Adrenal gland (tissue), 5 donors: ENCODE measurements at regions not wholly inside any gene's neighbourhood (a gene's known extent, or its start where the extent isn't known, plus 50 kb on each side); places are given as distances from the start of the nearest gene placed in this dataset.

Source experiments
- CTCF ChIP-seq, 6 experiments: fragments of 450-650 bp in 4 of 6; fragments of 200-600 bp in 2 of 6; sonication (generic) in 1 of 6; IDR thresholded peaks; 1 replicate in 5 of 6; 2 replicates in 1 of 6; pipeline versions ENCODE4 v1.5.1 to v1.8.0; 2016 to 2021; ENCODE audit warnings: antibody characterized with exemption in 6 of 6, mild to moderate bottlenecking in 2 of 6, moderate library complexity in 1 of 6
- POLR2A ChIP-seq, 2 donors: fragments of 450-650 bp; IDR thresholded peaks; one replicate each; pipeline ENCODE4 v1.6.1; 2017; ENCODE audit warnings: antibody characterized with exemption in 2 of 2, mild to moderate bottlenecking in 2 of 2, moderate library complexity in 1 of 2
- donor health status: DM: no; HTN: no; CAD: no.

GRCh38 chr20:40370800-40371199 is 318.2 kb downstream of the MAFB start:
- TF ChIP-seq CTCF (IDR thresholded peaks at IDR 0.05): no peak
- no peak for TF ChIP-seq POLR2A (IDR thresholded peaks at IDR 0.05)
